Osteocyte (in vitro differentiated cells): ENCODE measurements at regions not wholly inside any gene's neighbourhood (a gene's known extent, or its start where the extent isn't known, plus 50 kb on each side); places are given as distances from the start of the nearest gene placed in this dataset.

ENCODE experiments used
- DNase-seq: peaks from one replicate; pipeline ENCODE4 v3.0.0; 2021; ENCODE audit warnings: mixed read lengths; ENCODE audit not compliant: unreplicated experiment; ENCODE audit errors: extremely low spot score
- H3K27ac Mint-ChIP-seq: one replicate; pipeline ENCODE4 v1.8.0; 2021; ENCODE audit warnings: mild to moderate bottlenecking, mixed read lengths; ENCODE audit not compliant: unreplicated experiment
- H3K27me3 Mint-ChIP-seq: one replicate; pipeline ENCODE4 v1.8.0; 2021; ENCODE audit warnings: mixed read lengths; ENCODE audit not compliant: unreplicated experiment
- H3K36me3 Mint-ChIP-seq: one replicate; pipeline ENCODE4 v1.8.0; 2021; ENCODE audit warnings: mixed read lengths; ENCODE audit not compliant: unreplicated experiment
- H3K4me1 Mint-ChIP-seq: one replicate; pipeline ENCODE4 v1.8.0; 2021; ENCODE audit warnings: mixed read lengths; ENCODE audit not compliant: unreplicated experiment
- H3K4me3 Mint-ChIP-seq: one replicate; pipeline ENCODE4 v1.8.0; 2021; ENCODE audit warnings: mild to moderate bottlenecking, moderate library complexity, mixed read lengths; ENCODE audit not compliant: unreplicated experiment
- H3K9me3 Mint-ChIP-seq: one replicate; pipeline ENCODE4 v1.8.0; 2021; ENCODE audit warnings: mixed read lengths; ENCODE audit not compliant: unreplicated experiment
- CTCF ChIP-seq: fragments of 200-600 bp; sonication (generic); IDR thresholded peaks from 2 replicates; pipeline ENCODE4 v1.5.0; 2021; ENCODE audit warnings: antibody characterized with exemption, mild to moderate bottlenecking, moderate library complexity

GRCh38 chr15:98410328-98410727 lies 238.0 kb upstream of the IGF1R start:
- no peak for TF ChIP-seq CTCF
- DNase-seq, result no peak
- no peak overlapping the region for H3K4me3 Mint-ChIP-seq
- H3K9me3 Mint-ChIP-seq, result no peaks in the 10 kb centered on the region
- peaks cover 5% of the 10 kb centered on the region for H3K27me3 Mint-ChIP-seq
- no peak overlapping the region for H3K27ac Mint-ChIP-seq
- no peaks in the 10 kb centered on the region for H3K4me1 Mint-ChIP-seq
- no peaks in the 10 kb centered on the region for H3K36me3 Mint-ChIP-seq

GRCh38 chr15:98412852-98413251 lies 235.5 kb upstream of the IGF1R start:
- peaks cover 7% of the 10 kb centered on the region for H3K4me1 Mint-ChIP-seq
- H3K9me3 Mint-ChIP-seq, result no peaks in the 10 kb centered on the region
- DNase-seq, result no peak
- H3K36me3 Mint-ChIP-seq, result no peaks in the 10 kb centered on the region
- TF ChIP-seq CTCF, result no peak
- H3K27me3 Mint-ChIP-seq, result peaks cover 9% of the 10 kb centered on the region
- H3K4me3 Mint-ChIP-seq, result no peak overlapping the region
- H3K27ac Mint-ChIP-seq, result no peak overlapping the region

GRCh38 chr15:98413933-98414546 lies 234.3 kb upstream of the IGF1R start:
- Mint-ChIP-seq H3K4me3 (no peak overlapping the region), H3K27me3 (peaks cover 15% of the 10 kb centered on the region), H3K9me3 (no peaks in the 10 kb centered on the region), H3K36me3 (no peaks in the 10 kb centered on the region), H3K4me1 (peaks cover 7% of the 10 kb centered on the region), H3K27ac (no peak overlapping the region)
- no peak for TF ChIP-seq CTCF
- DNase-seq, result no peak

- H3K27ac Mint-ChIP-seq, result no peak overlapping the region
- H3K4me3 Mint-ChIP-seq, result no peak overlapping the region
- H3K4me1 Mint-ChIP-seq, result peaks cover 10% of the 10 kb centered on the region
- H3K27me3 Mint-ChIP-seq, result peaks cover 26% of the 10 kb centered on the region
- H3K9me3 Mint-ChIP-seq, result no peaks in the 10 kb centered on the region
- no peaks in the 10 kb centered on the region for H3K36me3 Mint-ChIP-seq
- DNase-seq, result no peak
- no peak for TF ChIP-seq CTCF
These were observed 232.0 kb upstream of the IGF1R start for GRCh38 chr15:98416222-98416855.

- no peak for DNase-seq
- Mint-ChIP-seq H3K36me3 (no peaks in the 10 kb centered on the region), H3K27me3 (peaks cover 23% of the 10 kb centered on the region), H3K4me3 (no peak overlapping the region), H3K4me1 (peaks cover 15% of the 10 kb centered on the region), H3K9me3 (no peaks in the 10 kb centered on the region), H3K27ac (no peak overlapping the region)
- no peak for TF ChIP-seq CTCF
These were observed 231.0 kb upstream of the IGF1R start for GRCh38 chr15:98417346-98417745.
